H9 (cell line): ENCODE measurements at regions not wholly inside any gene's neighbourhood (a gene's known extent, or its start where the extent isn't known, plus 50 kb on each side); places are given as distances from the start of the nearest gene placed in this dataset.

Experiments used
- DNase-seq: peaks from one replicate; pipeline ENCODE4 v3.0.0-alpha.2; 2017
- H2AFZ ChIP-seq: one replicate; pipeline ENCODE4 v1.6.1; 2013; ENCODE audit warnings: mild to moderate bottlenecking, low read length, control low read depth, moderate library complexity
- H2AK5ac ChIP-seq: 2 replicates; pipeline ENCODE4 v1.6.1; 2013; ENCODE audit warnings: low read length, control low read depth, mixed read lengths; ENCODE audit not compliant: insufficient read length
- H2BK120ac ChIP-seq: one replicate; pipeline ENCODE4 v1.6.1; 2013; ENCODE audit warnings: low read depth, mild to moderate bottlenecking, low read length, control low read depth, inconsistent platforms; ENCODE audit not compliant: poor library complexity, severe bottlenecking
- H2BK12ac ChIP-seq: 2 replicates; pipeline ENCODE4 v1.6.1; 2013; ENCODE audit warnings: low read length, control low read depth, mixed read lengths, low read depth; ENCODE audit not compliant: insufficient read length
- H2BK15ac ChIP-seq: 2 replicates; pipeline ENCODE4 v1.6.1; 2013; ENCODE audit warnings: low read depth, low read length, control low read depth
- H2BK20ac ChIP-seq: one replicate; pipeline ENCODE4 v1.6.1; 2013; ENCODE audit warnings: low read depth, mild to moderate bottlenecking, low read length, control low read depth, inconsistent platforms; ENCODE audit not compliant: poor library complexity, severe bottlenecking
- H2BK5ac ChIP-seq: 2 replicates; pipeline ENCODE4 v1.6.1; 2013; ENCODE audit warnings: low read length, control low read depth, mixed read lengths; ENCODE audit not compliant: insufficient read length
- H3K14ac ChIP-seq: 2 replicates; pipeline ENCODE4 v1.6.1; 2013; ENCODE audit warnings: low read length, control low read depth; ENCODE audit not compliant: insufficient read depth
- H3K18ac ChIP-seq: 2 replicates; pipeline ENCODE4 v1.6.1; 2013; ENCODE audit warnings: low read depth, mild to moderate bottlenecking, mixed read lengths, low read length, control low read depth; ENCODE audit not compliant: insufficient read length
- H3K23ac ChIP-seq: 2 replicates; pipeline ENCODE4 v1.6.1; 2013; ENCODE audit warnings: low read length, control low read depth, mixed read lengths, low read depth; ENCODE audit not compliant: insufficient read length
- H3K23me2 ChIP-seq: 2 replicates; pipeline ENCODE4 v1.6.1; 2013; ENCODE audit warnings: low read depth, mild to moderate bottlenecking, mixed read lengths, low read length, control low read depth; ENCODE audit not compliant: insufficient read length, poor library complexity, severe bottlenecking
- H3K27ac ChIP-seq: 2 replicates; pipeline ENCODE4 v1.5.1; 2013; ENCODE audit warnings: low read length, control low read depth, mixed read lengths, low read depth; ENCODE audit not compliant: insufficient read length
- H3K27me3 ChIP-seq: 2 replicates; pipeline ENCODE4 v1.6.1; 2013; ENCODE audit warnings: low read length, control low read depth, inconsistent platforms; ENCODE audit not compliant: insufficient read depth
- H3K4ac ChIP-seq: 2 replicates; pipeline ENCODE4 v1.6.1; 2013; ENCODE audit warnings: low read depth, mild to moderate bottlenecking, control low read depth, inconsistent platforms, low read length, moderate library complexity
- H3K4me1 ChIP-seq: 2 replicates; pipeline ENCODE4 v1.6.1; 2013; ENCODE audit warnings: low read length, control low read depth, inconsistent platforms; ENCODE audit not compliant: insufficient read depth
- H3K4me2 ChIP-seq: 2 replicates; pipeline ENCODE4 v1.6.1; 2013; ENCODE audit warnings: low read length, control low read depth, mixed read lengths; ENCODE audit not compliant: insufficient read length, insufficient read depth
- H3K56ac ChIP-seq: 2 replicates; pipeline ENCODE4 v1.6.1; 2013; ENCODE audit warnings: low read depth, mild to moderate bottlenecking, mixed read lengths, low read length, control low read depth; ENCODE audit not compliant: insufficient read length
- H3K79me1 ChIP-seq: 2 replicates; pipeline ENCODE4 v1.6.1; 2013; ENCODE audit warnings: low read depth, mild to moderate bottlenecking, moderate library complexity, low read length, control low read depth, inconsistent platforms; ENCODE audit not compliant: insufficient read depth, poor library complexity, severe bottlenecking
- H3K79me2 ChIP-seq: 2 replicates; pipeline ENCODE4 v1.6.1; 2013; ENCODE audit warnings: low read length, control low read depth, inconsistent platforms; ENCODE audit not compliant: insufficient read depth
- H3K9ac ChIP-seq: 2 replicates; pipeline ENCODE4 v1.6.1; 2013; ENCODE audit warnings: low read length, control low read depth, mixed read lengths; ENCODE audit not compliant: insufficient read length; ENCODE audit errors: extremely low read depth
- H3K9me3 ChIP-seq: one replicate; pipeline ENCODE4 v1.6.1; 2013; ENCODE audit warnings: low read depth, low read length, inconsistent platforms; ENCODE audit not compliant: control insufficient read depth
- H3T11ph ChIP-seq: one replicate; pipeline ENCODE4 v1.6.1; 2013; ENCODE audit warnings: mild to moderate bottlenecking, low read length, control low read depth, inconsistent platforms
- H4K20me1 ChIP-seq: one replicate; pipeline ENCODE4 v1.6.1; 2013; ENCODE audit not compliant: control insufficient read depth, insufficient read length, insufficient read depth
- H4K5ac ChIP-seq: 2 replicates; pipeline ENCODE4 v1.6.1; 2013; ENCODE audit warnings: low read depth, mild to moderate bottlenecking, mixed read lengths, low read length, control low read depth; ENCODE audit not compliant: insufficient read length
- H4K8ac ChIP-seq: replicated peaks from 2 replicates; pipeline ENCODE4 v1.6.1; 2013; ENCODE audit warnings: low read length, control low read depth, mixed read lengths, low read depth; ENCODE audit not compliant: insufficient read length
- H4K91ac ChIP-seq: 2 replicates; pipeline ENCODE4 v1.6.1; 2013; ENCODE audit warnings: low read depth, mild to moderate bottlenecking, moderate library complexity, mixed read lengths, low read length, control low read depth; ENCODE audit not compliant: insufficient read length
- H3K27ac Mint-ChIP-seq, 3 experiments: 2 replicates in 2 of 3; 3 replicates in 1 of 3; pipeline ENCODE4 v1.8.0; 2020 to 2021; ENCODE audit warnings: mixed read lengths in 3 of 3, mild to moderate bottlenecking in 1 of 3, moderate library complexity in 1 of 3
- H3K27me3 Mint-ChIP-seq: 2 replicates; pipeline ENCODE4 v1.8.0; 2021; ENCODE audit warnings: low read depth, mild to moderate bottlenecking, moderate library complexity, mixed read lengths
- H3K36me3 Mint-ChIP-seq, 3 experiments: 2 replicates in 2 of 3; 3 replicates in 1 of 3; pipeline ENCODE4 v1.8.0; 2020 to 2021; ENCODE audit warnings: low read depth in 3 of 3, mixed read lengths in 3 of 3; ENCODE audit not compliant: insufficient read depth in 1 of 3
- H3K4me1 Mint-ChIP-seq, 2 experiments: 2 replicates each; pipeline ENCODE4 v1.8.0; 2020; ENCODE audit warnings: mixed read lengths in 2 of 2
- H3K4me3 Mint-ChIP-seq, 2 experiments: 2 replicates in 1 of 2; 3 replicates in 1 of 2; pipeline ENCODE4 v1.8.0; 2020 to 2021; ENCODE audit warnings: mild to moderate bottlenecking in 2 of 2, mixed read lengths in 2 of 2, moderate library complexity in 1 of 2
- H3K9me3 Mint-ChIP-seq, 2 experiments: 2 replicates in 1 of 2; 3 replicates in 1 of 2; pipeline ENCODE4 v1.8.0; 2020; ENCODE audit warnings: mild to moderate bottlenecking in 2 of 2, mixed read lengths in 2 of 2, moderate library complexity in 1 of 2
- WGBS: extraction: QIAGEN DNeasy Blood & Tissue Kit; methylation state at CpG from one replicate; pipeline ENCODE4 v1.1.7; 2013; ENCODE audit warnings: missing lambda C conversion rate, low lambda C conversion rate, mixed read lengths; ENCODE audit not compliant: insufficient read length; ENCODE audit errors: extremely low coverage; 5-methylcytosine and 5-hydroxymethylcytosine counted together
- TF ChIP-seq, protein P1 (sequence below): fragments of 200-600 bp; sonication (generic); conservative IDR thresholded peaks from 3 replicates; pipeline ENCODE4 v1.8.0; 2021; ENCODE audit warnings: antibody characterized with exemption, mild to moderate bottlenecking

DNA sequence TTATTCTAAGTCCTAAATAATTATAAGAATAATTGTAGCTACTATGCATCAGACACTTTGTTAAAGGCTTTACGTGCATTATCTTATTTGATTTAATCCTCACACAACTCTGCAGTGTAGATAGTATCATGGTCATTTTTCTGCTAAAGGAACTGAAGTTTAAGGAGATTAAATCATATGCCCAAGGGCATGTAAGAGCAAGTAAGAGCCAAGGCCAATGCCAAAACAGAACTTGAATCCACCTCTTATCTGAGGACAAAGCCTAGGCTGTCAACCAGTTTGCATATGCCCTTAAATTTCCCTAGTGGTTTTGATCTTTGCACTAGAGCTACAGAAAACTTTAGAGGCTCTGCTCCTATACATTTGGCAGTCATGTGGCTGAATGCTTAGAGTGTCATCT is 65.6 kb upstream of the OR5AK2 start:
- Histone ChIP-seq H3K79me2 (no peaks in the 10 kb centered on the region), H3K27ac (no peak overlapping the region), H2BK5ac (no peak overlapping the region), H4K20me1 (no peaks in the 10 kb centered on the region), H3K4ac (no peak overlapping the region), H2BK12ac (no peak overlapping the region), H2AFZ (no peak overlapping the region), H2BK20ac (no peak overlapping the region), H3K14ac (no peak overlapping the region), H3K79me1 (no peaks in the 10 kb centered on the region), H3K9ac (no peak overlapping the region), H3K23me2 (no peaks in the 10 kb centered on the region), H2BK120ac (no peak overlapping the region), H3K56ac (no peak overlapping the region), H4K8ac (no peak overlapping the region), H3K4me2 (no peak overlapping the region), H3K27me3 (no peaks in the 10 kb centered on the region), H4K5ac (no peak overlapping the region), H2AK5ac (no peak overlapping the region), H3K9me3 (no peaks in the 10 kb centered on the region), H4K91ac (no peak overlapping the region), H3K4me1 (no peaks in the 10 kb centered on the region), H3K18ac (no peak overlapping the region), H3T11ph (no peak overlapping the region), H3K23ac (no peak overlapping the region), H2BK15ac (no peak overlapping the region)
- DNase-seq: no peak
- TF ChIP-seq, protein P1, sequence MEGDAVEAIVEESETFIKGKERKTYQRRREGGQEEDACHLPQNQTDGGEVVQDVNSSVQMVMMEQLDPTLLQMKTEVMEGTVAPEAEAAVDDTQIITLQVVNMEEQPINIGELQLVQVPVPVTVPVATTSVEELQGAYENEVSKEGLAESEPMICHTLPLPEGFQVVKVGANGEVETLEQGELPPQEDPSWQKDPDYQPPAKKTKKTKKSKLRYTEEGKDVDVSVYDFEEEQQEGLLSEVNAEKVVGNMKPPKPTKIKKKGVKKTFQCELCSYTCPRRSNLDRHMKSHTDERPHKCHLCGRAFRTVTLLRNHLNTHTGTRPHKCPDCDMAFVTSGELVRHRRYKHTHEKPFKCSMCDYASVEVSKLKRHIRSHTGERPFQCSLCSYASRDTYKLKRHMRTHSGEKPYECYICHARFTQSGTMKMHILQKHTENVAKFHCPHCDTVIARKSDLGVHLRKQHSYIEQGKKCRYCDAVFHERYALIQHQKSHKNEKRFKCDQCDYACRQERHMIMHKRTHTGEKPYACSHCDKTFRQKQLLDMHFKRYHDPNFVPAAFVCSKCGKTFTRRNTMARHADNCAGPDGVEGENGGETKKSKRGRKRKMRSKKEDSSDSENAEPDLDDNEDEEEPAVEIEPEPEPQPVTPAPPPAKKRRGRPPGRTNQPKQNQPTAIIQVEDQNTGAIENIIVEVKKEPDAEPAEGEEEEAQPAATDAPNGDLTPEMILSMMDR: no peak
- no peaks in the 10 kb centered on the region for H3K36me3 Mint-ChIP-seq
- H3K4me1 Mint-ChIP-seq: no peaks in the 10 kb centered on the region
- no CpG with 5 or more reads among the region's 1 CpG for WGBS
- H3K9me3 Mint-ChIP-seq: peaks cover 32% of the 10 kb centered on the region in 2 experiments
- H3K27ac Mint-ChIP-seq: no peak overlapping the region
- H3K27me3 Mint-ChIP-seq: no peaks in the 10 kb centered on the region; the same call in 1 of the 2 replicates
- no peak overlapping the region for H3K4me3 Mint-ChIP-seq
